ENCODE measurements at regions not wholly inside any gene's neighbourhood (a gene's known extent, or its start where the extent isn't known, plus 50 kb on each side); places are given as distances from the start of the nearest gene placed in this dataset.

- no peak for DNase-seq (ENCODE audit: low read depth)
Observed at GRCh38 chr4:31107362-31107761, 387.2 kb downstream of the PCDH7 start.

GRCh38 chr4:31108762-31109161 lies 388.6 kb downstream of the PCDH7 start:
- no peak for DNase-seq (ENCODE audit: low read depth)

GRCh38 chr4:31111790-31112189 lies 391.6 kb downstream of the PCDH7 start:
- no peak for DNase-seq (ENCODE audit: low read depth)

GRCh38 chr4:31114816-31115215 lies 394.6 kb downstream of the PCDH7 start:
- DNase-seq (ENCODE audit: low read depth): no peak

- DNase-seq (ENCODE audit: low read depth): no peak
Observed at GRCh38 chr4:31124008-31124585, 403.9 kb downstream of the PCDH7 start.

GRCh38 chr4:31125061-31125460 lies 404.9 kb downstream of the PCDH7 start:
- no peak for DNase-seq (ENCODE audit: low read depth)

GRCh38 chr4:31125496-31125895 lies 405.3 kb downstream of the PCDH7 start:
- DNase-seq (ENCODE audit: low read depth): no peak

- DNase-seq (ENCODE audit: low read depth): no peak
Observed at GRCh38 chr4:31126881-31127398, 406.8 kb downstream of the PCDH7 start.

- no peak for DNase-seq (ENCODE audit: low read depth)
Observed at GRCh38 chr4:31130930-31131329, 410.8 kb downstream of the PCDH7 start.

GRCh38 chr4:31134720-31135119 lies 414.6 kb downstream of the PCDH7 start:
- DNase-seq (ENCODE audit: low read depth): no peak

- no peak for DNase-seq (ENCODE audit: low read depth)
Observed at GRCh38 chr4:31139767-31140166, 419.6 kb downstream of the PCDH7 start.

- no peak for DNase-seq (ENCODE audit: low read depth)
Observed at GRCh38 chr4:31141095-31141831, 421.1 kb downstream of the PCDH7 start.

GRCh38 chr4:31141832-31142142 lies 421.6 kb downstream of the PCDH7 start:
- DNase-seq (ENCODE audit: low read depth): no peak

- no peak for DNase-seq (ENCODE audit: low read depth)
Observed at GRCh38 chr4:31146366-31146765, 426.2 kb downstream of the PCDH7 start.

GRCh38 chr4:31148990-31149389 lies 428.8 kb downstream of the PCDH7 start:
- DNase-seq (ENCODE audit: low read depth): no peak

- DNase-seq (ENCODE audit: low read depth): no peak
Observed at GRCh38 chr4:31156221-31156620, 436.1 kb downstream of the PCDH7 start.

- DNase-seq (ENCODE audit: low read depth): no peak
Observed at GRCh38 chr4:31160146-31160545, 440.0 kb downstream of the PCDH7 start.

- DNase-seq (ENCODE audit: low read depth): no peak
Observed at GRCh38 chr4:31169846-31170245, 449.7 kb downstream of the PCDH7 start.

- DNase-seq (ENCODE audit: low read depth): no peak
Observed at GRCh38 chr4:31171362-31171761, 451.2 kb downstream of the PCDH7 start.

GRCh38 chr4:31175242-31175910 lies 455.2 kb downstream of the PCDH7 start:
- no peak for DNase-seq (ENCODE audit: low read depth)

- DNase-seq (ENCODE audit: low read depth): no peak
Observed at GRCh38 chr4:31183256-31183655, 463.1 kb downstream of the PCDH7 start.

- DNase-seq (ENCODE audit: low read depth): no peak
Observed at GRCh38 chr4:31185014-31185585, 464.9 kb downstream of the PCDH7 start.

GRCh38 chr4:31187979-31188378 lies 467.8 kb downstream of the PCDH7 start:
- no peak for DNase-seq (ENCODE audit: low read depth)

Measured in EH (cell line).